ENCODE measurements at regions not wholly inside any gene's neighbourhood (a gene's known extent, or its start where the extent isn't known, plus 50 kb on each side); places are given as distances from the start of the nearest gene placed in this dataset.

- H3K36me3 ChIP-seq (replicated peaks), result no peaks in the 10 kb centered on the region
- no peak overlapping the region for H3K4me3 ChIP-seq (ENCODE audit: low read depth, low read length)
- no peaks in the 10 kb centered on the region for H3K27me3 ChIP-seq (replicated peaks)
- TF ChIP-seq CTCF (IDR thresholded peaks at IDR 0.05; ENCODE audit: low read depth, low read length, missing control alignments), result no peak
- H3K27ac ChIP-seq, result no peak overlapping the region
- in situ Hi-C loops (cut with HindIII; ENCODE audit: low pct_ligation_motif_present, low sequenced_read_pairs), result no loop called here
- DNase-seq, result no peak
Observed at GRCh38 chr9:89743216-89743572, 138.4 kb downstream of the GADD45G start.

GRCh38 chr9:89743573-89744254 is 138.9 kb downstream of the GADD45G start:
- H3K27me3 ChIP-seq (replicated peaks), result no peaks in the 10 kb centered on the region
- no peak for DNase-seq
- no peak for TF ChIP-seq CTCF (IDR thresholded peaks at IDR 0.05; ENCODE audit: low read depth, low read length, missing control alignments)
- H3K27ac ChIP-seq, result no peak overlapping the region
- in situ Hi-C loops (cut with HindIII; ENCODE audit: low pct_ligation_motif_present, low sequenced_read_pairs), result no loop called here
- no peak overlapping the region for H3K4me3 ChIP-seq (ENCODE audit: low read depth, low read length)
- H3K36me3 ChIP-seq (replicated peaks), result no peaks in the 10 kb centered on the region

GRCh38 chr9:89744255-89744648 is 139.4 kb downstream of the GADD45G start:
- Histone ChIP-seq H3K4me3 (ENCODE audit: low read depth, low read length) (no peak overlapping the region), H3K36me3 (replicated peaks) (no peaks in the 10 kb centered on the region), H3K27ac (no peak overlapping the region), H3K27me3 (replicated peaks) (no peaks in the 10 kb centered on the region)
- in situ Hi-C loops (cut with HindIII; ENCODE audit: low pct_ligation_motif_present, low sequenced_read_pairs), result no loop called here
- no peak for DNase-seq
- TF ChIP-seq CTCF (IDR thresholded peaks at IDR 0.05; ENCODE audit: low read depth, low read length, missing control alignments), result no peak

GRCh38 chr9:89744730-89745129 is 139.9 kb downstream of the GADD45G start:
- no peak for DNase-seq
- in situ Hi-C loops (cut with HindIII; ENCODE audit: low pct_ligation_motif_present, low sequenced_read_pairs), result no loop called here
- no peak overlapping the region for H3K4me3 ChIP-seq (ENCODE audit: low read depth, low read length)
- no peak for TF ChIP-seq CTCF (IDR thresholded peaks at IDR 0.05; ENCODE audit: low read depth, low read length, missing control alignments)
- no peaks in the 10 kb centered on the region for H3K27me3 ChIP-seq (replicated peaks)
- H3K27ac ChIP-seq, result no peak overlapping the region
- no peaks in the 10 kb centered on the region for H3K36me3 ChIP-seq (replicated peaks)

GRCh38 chr9:89745601-89746376 is 141.0 kb downstream of the GADD45G start:
- H3K27me3 ChIP-seq (replicated peaks), result no peaks in the 10 kb centered on the region

More at GRCh38 chr9:89745601-89746376, 141.0 kb downstream of the GADD45G start:
- no peak for DNase-seq
- Histone ChIP-seq H3K4me3 (ENCODE audit: low read depth, low read length) (no peak overlapping the region), H3K36me3 (replicated peaks) (no peaks in the 10 kb centered on the region), H3K27ac (no peak overlapping the region)
- no peak for TF ChIP-seq CTCF (IDR thresholded peaks at IDR 0.05; ENCODE audit: low read depth, low read length, missing control alignments)
- in situ Hi-C loops (cut with HindIII; ENCODE audit: low pct_ligation_motif_present, low sequenced_read_pairs), result no loop called here

Data from brain microvascular endothelial cell (primary cell).